ENCODE measurements at regions not wholly inside any gene's neighbourhood (a gene's known extent, or its start where the extent isn't known, plus 50 kb on each side); places are given as distances from the start of the nearest gene placed in this dataset.

- Mint-ChIP-seq H3K36me3 (ENCODE audit: low read depth) (no peaks in the 10 kb centered on the region), H3K9me3 (peaks cover 20% of the 10 kb centered on the region), H3K4me3 (no peak overlapping the region), H3K4me1 (ENCODE audit: low read depth) (no peaks in the 10 kb centered on the region), H3K27me3 (ENCODE audit: insufficient read depth) (no peaks in the 10 kb centered on the region), H3K27ac (no peak overlapping the region)
- DNase-seq: no peak
- TF ChIP-seq CTCF (IDR thresholded peaks at IDR 0.05): no peak
Measured at GRCh38 chr11:113614097-113614496, 92.0 kb downstream of the TMPRSS5 start.

- no peak overlapping the region for H3K27ac Mint-ChIP-seq
- H3K4me1 Mint-ChIP-seq (ENCODE audit: low read depth): no peaks in the 10 kb centered on the region
- DNase-seq: no peak
- H3K27me3 Mint-ChIP-seq (ENCODE audit: insufficient read depth): no peaks in the 10 kb centered on the region
- H3K4me3 Mint-ChIP-seq: no peak overlapping the region
- H3K9me3 Mint-ChIP-seq: peaks cover 18% of the 10 kb centered on the region
- TF ChIP-seq CTCF (IDR thresholded peaks at IDR 0.05): no peak
- H3K36me3 Mint-ChIP-seq (ENCODE audit: low read depth): no peaks in the 10 kb centered on the region
Measured at GRCh38 chr11:113613619-113614018, 92.5 kb downstream of the TMPRSS5 start.

GRCh38 chr11:113604186-113604585 is 101.9 kb downstream of the TMPRSS5 start:
- Mint-ChIP-seq H3K9me3 (peaks cover 40% of the 10 kb centered on the region), H3K4me3 (no peak overlapping the region), H3K27me3 (ENCODE audit: insufficient read depth) (no peaks in the 10 kb centered on the region), H3K27ac (no peak overlapping the region), H3K4me1 (ENCODE audit: low read depth) (no peaks in the 10 kb centered on the region), H3K36me3 (ENCODE audit: low read depth) (no peaks in the 10 kb centered on the region)
- no peak for DNase-seq
- no peak for TF ChIP-seq CTCF (IDR thresholded peaks at IDR 0.05)

GRCh38 chr11:113603277-113604059 is 102.6 kb downstream of the TMPRSS5 start:
- Mint-ChIP-seq H3K36me3 (ENCODE audit: low read depth) (no peaks in the 10 kb centered on the region), H3K27me3 (ENCODE audit: insufficient read depth) (no peaks in the 10 kb centered on the region), H3K27ac (no peak overlapping the region), H3K9me3 (peaks cover 40% of the 10 kb centered on the region), H3K4me1 (ENCODE audit: low read depth) (no peaks in the 10 kb centered on the region), H3K4me3 (no peak overlapping the region)
- no peak for DNase-seq
- TF ChIP-seq CTCF (IDR thresholded peaks at IDR 0.05): no peak

GRCh38 chr11:113602483-113602882 is 103.6 kb downstream of the TMPRSS5 start:
- DNase-seq: no peak
- H3K27ac Mint-ChIP-seq: no peak overlapping the region

More at GRCh38 chr11:113602483-113602882, 103.6 kb downstream of the TMPRSS5 start:
- no peak for TF ChIP-seq CTCF (IDR thresholded peaks at IDR 0.05)
- Mint-ChIP-seq H3K9me3 (peaks cover 40% of the 10 kb centered on the region), H3K36me3 (ENCODE audit: low read depth) (no peaks in the 10 kb centered on the region), H3K4me1 (ENCODE audit: low read depth) (no peaks in the 10 kb centered on the region), H3K27me3 (ENCODE audit: insufficient read depth) (no peaks in the 10 kb centered on the region), H3K4me3 (no peak overlapping the region)
